ENCODE measurements at regions not wholly inside any gene's neighbourhood (a gene's known extent, or its start where the extent isn't known, plus 50 kb on each side); places are given as distances from the start of the nearest gene placed in this dataset.

DNA sequence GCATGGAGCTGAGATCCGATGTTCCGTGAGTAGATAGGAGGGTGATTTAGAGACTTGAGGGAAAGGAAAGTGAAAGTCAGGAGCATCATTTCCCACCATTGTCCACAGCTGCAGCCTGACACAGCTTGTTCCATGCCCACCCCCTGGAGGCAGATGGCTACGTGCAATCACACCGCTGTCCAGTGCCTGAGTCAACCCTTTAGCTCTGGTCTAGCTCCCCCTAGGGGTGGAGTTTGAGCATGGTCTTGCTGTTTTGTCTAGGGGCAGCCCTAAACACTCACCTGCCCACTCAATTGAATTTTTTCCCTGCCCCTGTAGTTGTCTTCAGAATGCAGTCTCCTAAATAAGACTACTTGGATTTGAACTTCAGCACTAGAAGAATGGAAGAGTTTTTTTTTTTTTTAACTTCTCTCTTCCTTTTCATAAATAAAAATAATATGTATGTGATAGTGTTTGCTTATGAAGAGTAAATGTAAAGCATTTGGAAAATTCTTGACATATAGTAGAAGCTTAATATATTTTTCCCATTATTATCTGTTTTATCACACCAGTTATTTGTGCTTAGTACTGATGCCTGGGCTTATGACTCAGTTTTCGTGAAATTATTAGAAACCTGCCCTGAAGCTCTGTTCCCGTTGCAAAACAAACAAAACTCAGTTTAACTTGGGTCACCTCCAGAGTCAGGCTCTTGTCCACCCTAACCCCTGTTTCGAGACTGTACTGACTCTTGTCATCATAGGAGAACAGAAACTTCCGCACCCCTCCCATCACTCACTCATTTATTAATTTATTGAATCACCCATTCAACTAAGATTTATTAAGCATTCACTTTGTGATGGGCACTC lies 814.8 kb downstream of the MAFB start:
- no peak overlapping the region for H4K5ac ChIP-seq (ENCODE audit: insufficient read length, low read depth, low read length)
- FAIRE-seq (peak; percentile 91), DNase-seq (ENCODE audit: low read depth in 1 of 2, low spot score in 2 of 2) (peak; percentile 62 to 88)
- no peak overlapping the region for H3K56ac ChIP-seq (replicated peaks; ENCODE audit: insufficient read length, low read depth, low read length)
- H3K23me2 ChIP-seq (ENCODE audit: low read depth, low read length) = no peaks in the 10 kb centered on the region
- no peaks in the 10 kb centered on the region for H3K9me3 ChIP-seq (ENCODE audit: insufficient read depth in 2 of 2, low read depth in 1 of 2, low read length in 1 of 2)
- no peak overlapping the region for H2AFZ ChIP-seq (ENCODE audit: low read length)
- H3K4me1 ChIP-seq (replicated peaks in 1 of 4; ENCODE audit: control insufficient read depth in 3 of 4, insufficient read depth in 4 of 4, low read length in 3 of 4) = no peaks in the 10 kb centered on the region; a peak in 1 of 7 replicates
- H4K20me1 ChIP-seq (replicated peaks in 1 of 2; ENCODE audit: control insufficient read depth in 1 of 2, insufficient read depth in 2 of 2, low read length in 2 of 2) = no peaks in the 10 kb centered on the region
- 0 out of 8 replicates have a peak, but pooled peaks cover 0 to 2% (median 0%) of the 10 kb centered on the region in 4 experiments for H3K36me3 ChIP-seq (ENCODE audit: control insufficient read depth in 2 of 4, insufficient read depth in 4 of 4, low read length in 3 of 4)
- no peak overlapping the region for H3K4me2 ChIP-seq (ENCODE audit: insufficient read depth in 1 of 2, low read depth in 2 of 2, low read length in 2 of 2)
- H3K79me2 ChIP-seq (ENCODE audit: control insufficient read depth in 1 of 2, insufficient read depth in 2 of 2, low read length in 2 of 2) = no peaks in the 10 kb centered on the region
- ChIA-PET POLR2A (ENCODE audit: partially characterized antibody) (no interaction called here), CTCF (ENCODE audit: partially characterized antibody) (interaction anchor here (0.6 to 2.6 kb wide), 67 partner anchors 8 to 867 kb away, joined by 3 to 36 read pairs (median 3); partner anchors contain the start of gene MAFB)
- no peak overlapping the region for H3K23ac ChIP-seq (ENCODE audit: insufficient read length)
- no peak overlapping the region for H3K4ac ChIP-seq (replicated peaks; ENCODE audit: insufficient read length, low read depth, low read length)
- no peak overlapping the region for H2BK12ac ChIP-seq (ENCODE audit: low read depth, low read length)
- no peak overlapping the region for H2BK120ac ChIP-seq (replicated peaks; ENCODE audit: low read depth, low read length)
- H3K14ac ChIP-seq (ENCODE audit: insufficient read length) = no peak overlapping the region
- H2BK20ac ChIP-seq (ENCODE audit: low read length) = no peak overlapping the region
- no peak overlapping the region for H2BK15ac ChIP-seq (ENCODE audit: low read length)
- H3K27ac ChIP-seq (ENCODE audit: low read depth, low read length) = no peak overlapping the region
- no peak overlapping the region for H4K91ac ChIP-seq (replicated peaks; ENCODE audit: insufficient read length, low read length)
- H3K9ac ChIP-seq (replicated peaks in 1 of 4; ENCODE audit: extremely low read depth in 1 of 4, low read depth in 3 of 4, low read length in 3 of 4) = no peak overlapping the region
- H4K8ac ChIP-seq (ENCODE audit: extremely low read depth, insufficient read depth, low read length) = no peak overlapping the region
- no peak overlapping the region for H3K18ac ChIP-seq (ENCODE audit: extremely low read depth, low read length)
- no peak overlapping the region for H2AK5ac ChIP-seq (ENCODE audit: low read depth, low read length)
- no peaks in the 10 kb centered on the region for H3K27me3 ChIP-seq (replicated peaks in 1 of 4; ENCODE audit: control insufficient read depth in 3 of 4, extremely low read depth in 1 of 4, insufficient read depth in 3 of 4, low read length in 3 of 4)
- no peaks in the 10 kb centered on the region for H3K79me1 ChIP-seq (ENCODE audit: low read depth, low read length)
- H2BK5ac ChIP-seq (ENCODE audit: low read depth, low read length) = no peak overlapping the region
- no peak overlapping the region for H3K4me3 ChIP-seq (ENCODE audit: extremely low read depth in 1 of 4, insufficient read depth in 2 of 4, low read depth in 3 of 4, low read length in 4 of 4)
- WGBS, 2 experiments (ENCODE audit: extremely low coverage in 1 of 2, insufficient coverage in 1 of 2, insufficient read length in 1 of 2, insufficient replicate concordance in 2 of 2, low coverage in 1 of 2, low lambda C conversion rate in 2 of 2, missing lambda C conversion rate in 1 of 2) = 78% methylated on average over 8 of the region's 8 CpGs; no CpG with 5 or more reads in 1 of the 2 experiments
- TF ChIP-seq, protein P1, sequence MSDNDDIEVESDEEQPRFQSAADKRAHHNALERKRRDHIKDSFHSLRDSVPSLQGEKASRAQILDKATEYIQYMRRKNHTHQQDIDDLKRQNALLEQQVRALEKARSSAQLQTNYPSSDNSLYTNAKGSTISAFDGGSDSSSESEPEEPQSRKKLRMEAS (IDR thresholded peaks at IDR 0.05) = peak; percentile 31; the same call in 1 of the 2 replicates
- TF ChIP-seq RFX5 (IDR thresholded peaks at IDR 0.05; ENCODE audit: borderline replicate concordance, low read depth, low read length) (no peak), YY1 (IDR thresholded peaks at IDR 0.05; ENCODE audit: low read depth, low read length) (no peak), RAD21 (IDR thresholded peaks at IDR 0.05 in 1 of 2, conservative IDR thresholded peaks at IDR 0.05 in 1 of 2; ENCODE audit: low read depth in 2 of 2, low read length in 2 of 2) (peak; percentile 87 to 90), HDAC2 (IDR thresholded peaks at IDR 0.05; ENCODE audit: borderline replicate concordance in 1 of 2, low read depth in 2 of 2, low read length in 2 of 2) (0 out of 4 replicates have a peak, but pooled peaks of 1 of the 2 experiments have one; percentile 43)
- TF ChIP-seq, protein P2, sequence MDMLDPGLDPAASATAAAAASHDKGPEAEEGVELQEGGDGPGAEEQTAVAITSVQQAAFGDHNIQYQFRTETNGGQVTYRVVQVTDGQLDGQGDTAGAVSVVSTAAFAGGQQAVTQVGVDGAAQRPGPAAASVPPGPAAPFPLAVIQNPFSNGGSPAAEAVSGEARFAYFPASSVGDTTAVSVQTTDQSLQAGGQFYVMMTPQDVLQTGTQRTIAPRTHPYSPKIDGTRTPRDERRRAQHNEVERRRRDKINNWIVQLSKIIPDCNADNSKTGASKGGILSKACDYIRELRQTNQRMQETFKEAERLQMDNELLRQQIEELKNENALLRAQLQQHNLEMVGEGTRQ (IDR thresholded peaks at IDR 0.05; ENCODE audit: low read length) = no peak
- TF ChIP-seq, protein P3, sequence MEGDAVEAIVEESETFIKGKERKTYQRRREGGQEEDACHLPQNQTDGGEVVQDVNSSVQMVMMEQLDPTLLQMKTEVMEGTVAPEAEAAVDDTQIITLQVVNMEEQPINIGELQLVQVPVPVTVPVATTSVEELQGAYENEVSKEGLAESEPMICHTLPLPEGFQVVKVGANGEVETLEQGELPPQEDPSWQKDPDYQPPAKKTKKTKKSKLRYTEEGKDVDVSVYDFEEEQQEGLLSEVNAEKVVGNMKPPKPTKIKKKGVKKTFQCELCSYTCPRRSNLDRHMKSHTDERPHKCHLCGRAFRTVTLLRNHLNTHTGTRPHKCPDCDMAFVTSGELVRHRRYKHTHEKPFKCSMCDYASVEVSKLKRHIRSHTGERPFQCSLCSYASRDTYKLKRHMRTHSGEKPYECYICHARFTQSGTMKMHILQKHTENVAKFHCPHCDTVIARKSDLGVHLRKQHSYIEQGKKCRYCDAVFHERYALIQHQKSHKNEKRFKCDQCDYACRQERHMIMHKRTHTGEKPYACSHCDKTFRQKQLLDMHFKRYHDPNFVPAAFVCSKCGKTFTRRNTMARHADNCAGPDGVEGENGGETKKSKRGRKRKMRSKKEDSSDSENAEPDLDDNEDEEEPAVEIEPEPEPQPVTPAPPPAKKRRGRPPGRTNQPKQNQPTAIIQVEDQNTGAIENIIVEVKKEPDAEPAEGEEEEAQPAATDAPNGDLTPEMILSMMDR (IDR thresholded peaks at IDR 0.05; ENCODE audit: control extremely low read depth in 1 of 3, insufficient read depth in 1 of 3, low read depth in 1 of 3, low read length in 3 of 3) = peak; percentile 95 to 98 (median 96)
